Hepatocyte (in vitro differentiated cells): ENCODE measurements at regions not wholly inside any gene's neighbourhood (a gene's known extent, or its start where the extent isn't known, plus 50 kb on each side); places are given as distances from the start of the nearest gene placed in this dataset.
"Not testable (repeated sequence)": the region's sequence is repeated elsewhere in the genome, so short reads cannot be mapped to it uniquely, and the experiment has no call there.

Source experiments
- DNase-seq: peaks from one replicate; pipeline ENCODE4 v3.0.0-alpha.2; 2016; ENCODE audit warnings: low spot score
- H2AFZ ChIP-seq: fragments of 200-600 bp; sonication (generic); 2 replicates; pipeline ENCODE4 v1.6.0; 2016; ENCODE audit warnings: antibody characterized with exemption, mild to moderate bottlenecking
- H3K27ac ChIP-seq: fragments of 200-600 bp; sonication (generic); 2 replicates; pipeline ENCODE4 v1.5.1; 2016; ENCODE audit warnings: mild to moderate bottlenecking
- H3K27me3 ChIP-seq: fragments of 200-600 bp; sonication (generic); 2 replicates; pipeline ENCODE4 v1.6.1; 2016
- H3K36me3 ChIP-seq: fragments of 200-600 bp; sonication (generic); replicated peaks from 2 replicates; pipeline ENCODE4 v1.5.1; 2016; ENCODE audit warnings: low read depth; ENCODE audit not compliant: insufficient read depth
- H3K4me1 ChIP-seq: fragments of 200-600 bp; sonication (generic); 2 replicates; pipeline ENCODE4 v1.5.1; 2016; ENCODE audit warnings: mild to moderate bottlenecking, moderate library complexity; ENCODE audit not compliant: insufficient read depth
- H3K4me2 ChIP-seq: fragments of 200-600 bp; sonication (generic); 2 replicates; pipeline ENCODE4 v1.6.0; 2016
- H3K4me3 ChIP-seq: fragments of 200-600 bp; sonication (generic); 2 replicates; pipeline ENCODE4 v1.5.1; 2016; ENCODE audit warnings: mild to moderate bottlenecking
- H3K79me2 ChIP-seq: fragments of 200-600 bp; sonication (generic); 2 replicates; pipeline ENCODE4 v1.6.0; 2017; ENCODE audit warnings: mild to moderate bottlenecking
- H3K9me2 ChIP-seq: fragments of 200-600 bp; sonication (generic); replicated peaks from 2 replicates; pipeline ENCODE4 v1.6.0; 2017; ENCODE audit warnings: mild to moderate bottlenecking; ENCODE audit not compliant: insufficient read depth
- H3K9me3 ChIP-seq: fragments of 200-600 bp; sonication (generic); 2 replicates; pipeline ENCODE4 v1.5.1; 2016; ENCODE audit warnings: low read depth, mild to moderate bottlenecking
- H4K20me1 ChIP-seq: fragments of 200-600 bp; sonication (generic); 2 replicates; pipeline ENCODE4 v1.6.0; 2016; ENCODE audit warnings: mild to moderate bottlenecking; ENCODE audit not compliant: insufficient read depth, poor library complexity, severe bottlenecking
- CTCF ChIP-seq: fragments of 200-600 bp; sonication (generic); IDR thresholded peaks from 2 replicates; pipeline ENCODE4 v1.5.1; 2016; ENCODE audit warnings: antibody characterized with exemption, mild to moderate bottlenecking; ENCODE audit not compliant: poor library complexity
- EZH2 ChIP-seq: fragments of 200-600 bp; sonication (generic); IDR thresholded peaks from 2 replicates; pipeline ENCODE4 v1.6.1; 2016; ENCODE audit warnings: antibody characterized with exemption, mild to moderate bottlenecking, borderline replicate concordance
- EZH2phosphoT487 ChIP-seq: fragments of 200-600 bp; sonication (generic); IDR thresholded peaks from one replicate; pipeline ENCODE4 v1.6.1; 2018; ENCODE audit warnings: antibody characterized with exemption, mild to moderate bottlenecking, low read depth, moderate library complexity; ENCODE audit not compliant: unreplicated experiment, severe bottlenecking
- WGBS: methylation state at CpG from one replicate; pipeline ENCODE4 v1.1.6; 2016; ENCODE audit warnings: low lambda C conversion rate; ENCODE audit errors: missing lambda C conversion rate; 5-methylcytosine and 5-hydroxymethylcytosine counted together

GRCh38 chr2:113822087-113822815, 65.8 kb upstream of the SLC35F5 start:
- no peak overlapping the region for H3K27ac ChIP-seq
- H3K9me2 ChIP-seq: no peaks in the 10 kb centered on the region
- WGBS: 90% methylated on average over 7 of the region's 7 CpGs
- no peaks in the 10 kb centered on the region for H3K9me3 ChIP-seq
- H2AFZ ChIP-seq: no peak overlapping the region
- H3K4me2 ChIP-seq: no peak overlapping the region
- no peaks in the 10 kb centered on the region for H3K27me3 ChIP-seq
- no peak for DNase-seq
- no peak overlapping the region for H3K4me3 ChIP-seq
- no peaks in the 10 kb centered on the region for H4K20me1 ChIP-seq
- TF ChIP-seq EZH2phosphoT487 (no peak), EZH2 (no peak), CTCF (no peak)
- H3K79me2 ChIP-seq: no peaks in the 10 kb centered on the region
- no peaks in the 10 kb centered on the region for H3K36me3 ChIP-seq
- peaks cover 13% of the 10 kb centered on the region for H3K4me1 ChIP-seq

GRCh38 chr2:113818382-113818951, 62.0 kb upstream of the SLC35F5 start:
- no peak overlapping the region for H2AFZ ChIP-seq
- 12% methylated on average over 10 of the region's 10 CpGs for WGBS
- TF ChIP-seq EZH2 (no peak), CTCF (no peak), EZH2phosphoT487 (no peak)

GRCh38 chr2:113813396-113813795, 57.0 kb upstream of the SLC35F5 start:
- not testable (repeated sequence) for H3K27me3 ChIP-seq, H3K9me2 ChIP-seq, DNase-seq, H4K20me1 ChIP-seq, H3K4me2 ChIP-seq, H3K79me2 ChIP-seq, H3K36me3 ChIP-seq, H3K9me3 ChIP-seq, H2AFZ ChIP-seq, H3K4me3 ChIP-seq, H3K27ac ChIP-seq
- peaks cover 13% of the 10 kb centered on the region for H3K4me1 ChIP-seq
- 95% methylated on average over 3 of the region's 3 CpGs for WGBS

More at GRCh38 chr2:113818382-113818951, 62.0 kb upstream of the SLC35F5 start:
- Histone ChIP-seq H3K4me2 (peak overlapping the region; percentile 34), H4K20me1 (no peaks in the 10 kb centered on the region), H3K9me3 (no peaks in the 10 kb centered on the region), H3K27me3 (no peaks in the 10 kb centered on the region), H3K9me2 (no peaks in the 10 kb centered on the region), H3K4me1 (peaks cover 13% of the 10 kb centered on the region), H3K36me3 (no peaks in the 10 kb centered on the region), H3K4me3 (no peak overlapping the region), H3K27ac (peak overlapping the region; percentile 66), H3K79me2 (no peaks in the 10 kb centered on the region)
- peak; percentile 90 for DNase-seq

GRCh38 chr2:113812204-113812603, 55.8 kb upstream of the SLC35F5 start:
- WGBS: 59% methylated on average over 4 of the region's 4 CpGs

More at GRCh38 chr2:113812204-113812603, 55.8 kb upstream of the SLC35F5 start:
- H3K4me1 ChIP-seq: peaks cover 7% of the 10 kb centered on the region
- H3K9me3 ChIP-seq: no peaks in the 10 kb centered on the region
- peak overlapping the region; percentile 8 for H2AFZ ChIP-seq
- H3K9me2 ChIP-seq: no peaks in the 10 kb centered on the region
- H3K36me3 ChIP-seq: no peaks in the 10 kb centered on the region
- H3K79me2 ChIP-seq: no peaks in the 10 kb centered on the region
- no peaks in the 10 kb centered on the region for H4K20me1 ChIP-seq
- H3K27me3 ChIP-seq: no peaks in the 10 kb centered on the region
- H3K27ac ChIP-seq: peak overlapping the region; percentile 17
- H3K4me2 ChIP-seq: no peak overlapping the region
- no peak for DNase-seq
- TF ChIP-seq EZH2 (no peak), CTCF (no peak), EZH2phosphoT487 (no peak)
- H3K4me3 ChIP-seq: no peak overlapping the region
